T-cell (primary cell): ENCODE measurements at regions not wholly inside any gene's neighbourhood (a gene's known extent, or its start where the extent isn't known, plus 50 kb on each side); places are given as distances from the start of the nearest gene placed in this dataset.

Experiments used
- ATAC-seq, 4 experiments: fragments of 200-7000 bp in 3 of 4; fragments of 150-1000 bp in 1 of 4; cut with Tn5 transposase; replicated peaks in 1 of 4; 1 replicate in 3 of 4; 2 replicates in 1 of 4; pipeline ENCODE4 v1.10.0; 2021; ENCODE audit warnings: moderate library complexity in 3 of 4, mild to moderate bottlenecking in 2 of 4, moderate number of reproducible peaks in 1 of 4
- CTCF ChIA-PET, 2 donors: fragments of 300-600 bp; sonication (Branson Sonifier 250); formaldehyde crosslinking; loops; one replicate each; lab custom pipeline; 2022; ENCODE audit warnings: antibody characterized with exemption in 2 of 2; lab: Charles Lee
- POLR2A ChIA-PET, 2 donors: fragments of 300-600 bp; sonication (Branson Sonifier 250); formaldehyde crosslinking; loops; one replicate each; lab custom pipeline; 2022; ENCODE audit warnings: antibody characterized with exemption in 2 of 2; lab: Charles Lee
- DNase-seq, 35 experiments: peaks; one replicate each; pipeline versions ENCODE4 v3.0.0 to v3.0.0-alpha.2; 2013 to 2023
- H3K27ac ChIP-seq: one replicate; pipeline ENCODE4 v1.5.1; 2013; ENCODE audit warnings: low read length
- H3K27me3 ChIP-seq, 2 experiments: replicated peaks in 1 of 2; 1 replicate in 1 of 2; 2 replicates in 1 of 2; pipeline versions ENCODE4 v1.6.1 to v1.7.0; 2013; ENCODE audit warnings: low read length in 1 of 2, mixed read lengths in 1 of 2; ENCODE audit not compliant: control insufficient read depth in 2 of 2, insufficient read depth in 2 of 2; ENCODE audit errors: extremely low read depth in 1 of 2
- H3K36me3 ChIP-seq, 2 donors: 1 replicate in 1 of 2; 2 replicates in 1 of 2; pipeline versions ENCODE4 v1.6.1 to v1.7.0; 2013; ENCODE audit warnings: low read length in 1 of 2; ENCODE audit not compliant: control insufficient read depth in 2 of 2, insufficient read depth in 1 of 2; ENCODE audit errors: extremely low read depth in 1 of 2
- H3K4me1 ChIP-seq, 2 experiments: 1 replicate in 1 of 2; 2 replicates in 1 of 2; pipeline versions ENCODE4 v1.6.1 to v1.7.0; 2013; ENCODE audit warnings: low read length in 2 of 2, mixed read lengths in 1 of 2; ENCODE audit not compliant: insufficient read depth in 2 of 2, control insufficient read depth in 1 of 2; ENCODE audit errors: extremely low read depth in 1 of 2
- H3K4me3 ChIP-seq, 2 donors: 1 replicate in 1 of 2; 2 replicates in 1 of 2; pipeline versions ENCODE4 v1.5.1 to v1.7.0; 2013; ENCODE audit warnings: mild to moderate bottlenecking in 2 of 2, low read length in 1 of 2, moderate library complexity in 1 of 2; ENCODE audit not compliant: control insufficient read depth in 1 of 2; ENCODE audit errors: extremely low read depth in 1 of 2
- H3K9me3 ChIP-seq: 2 replicates; pipeline ENCODE4 v1.7.0; 2013
- H3K27ac Mint-ChIP-seq, 2 donors: one replicate each; pipeline ENCODE4 v1.8.0; 2020 to 2021; ENCODE audit warnings: mild to moderate bottlenecking in 2 of 2, mixed read lengths in 2 of 2
- H3K27me3 Mint-ChIP-seq, 2 donors: one replicate each; pipeline ENCODE4 v1.8.0; 2021 to 2022; ENCODE audit warnings: mixed read lengths in 2 of 2
- H3K36me3 Mint-ChIP-seq: one replicate; pipeline ENCODE4 v1.8.0; 2021; ENCODE audit warnings: mixed read lengths
- H3K4me1 Mint-ChIP-seq, 3 donors: one replicate each; pipeline ENCODE4 v1.8.0; 2020 to 2022; ENCODE audit warnings: mixed read lengths in 3 of 3, mild to moderate bottlenecking in 1 of 3
- H3K4me3 Mint-ChIP-seq, 3 donors: one replicate each; pipeline ENCODE4 v1.8.0; 2020 to 2022; ENCODE audit warnings: mild to moderate bottlenecking in 3 of 3, mixed read lengths in 3 of 3, moderate library complexity in 3 of 3
- H3K9me3 Mint-ChIP-seq, 3 donors: one replicate each; pipeline ENCODE4 v1.8.0; 2020 to 2022; ENCODE audit warnings: mixed read lengths in 3 of 3
- WGBS: methylation state at CpG from one replicate; pipeline ENCODE4 v1.1.5; 2013; ENCODE audit warnings: missing lambda C conversion rate; ENCODE audit not compliant: insufficient coverage; 5-methylcytosine and 5-hydroxymethylcytosine counted together

GRCh38 chr15:35195031-35195430, 109.9 kb upstream of the NANOGP8 start:
- Histone ChIP-seq H3K4me3 (no peak overlapping the region), H3K4me1 (no peaks in the 10 kb centered on the region), H3K27ac (no peak overlapping the region), H3K36me3 (no peaks in the 10 kb centered on the region), H3K9me3 (peaks cover 2% of the 10 kb centered on the region), H3K27me3 (no peaks in the 10 kb centered on the region)
- ATAC-seq = no peak
- no CpG with 5 or more reads among the region's 1 CpG for WGBS
- Mint-ChIP-seq H3K9me3 (peaks cover 8 to 25% (median 10%) of the 10 kb centered on the region in 3 donors), H3K36me3 (peaks cover 8% of the 10 kb centered on the region), H3K27me3 (no peaks in the 10 kb centered on the region), H3K4me1 (no peaks in the 10 kb centered on the region), H3K4me3 (no peak overlapping the region), H3K27ac (no peak overlapping the region)
- ChIA-PET POLR2A (no interaction called here), CTCF (no interaction called here)
- no peak for DNase-seq

DNA sequence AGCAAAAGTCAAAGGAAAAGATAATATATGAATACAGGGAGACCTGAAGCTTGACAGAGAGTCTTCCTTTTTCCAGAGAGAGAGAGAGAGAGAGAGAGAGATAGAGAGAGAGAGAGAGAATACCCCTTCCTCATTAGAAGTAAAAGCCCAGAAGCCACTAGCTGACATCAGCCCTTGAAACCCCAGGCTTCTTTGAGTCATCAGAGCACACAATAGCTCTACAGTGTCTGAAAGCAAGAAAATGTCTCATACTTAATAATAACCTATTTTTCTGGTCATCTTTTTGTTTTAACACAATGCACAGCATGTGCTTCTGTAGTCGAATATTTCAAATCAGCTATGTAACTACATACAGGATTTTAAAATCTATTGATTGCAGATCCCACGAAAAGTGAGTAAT, 109.2 kb upstream of the NANOGP8 start:
- Histone ChIP-seq H3K27me3 (no peaks in the 10 kb centered on the region), H3K9me3 (peaks cover 2% of the 10 kb centered on the region), H3K27ac (no peak overlapping the region), H3K4me3 (no peak overlapping the region), H3K36me3 (no peaks in the 10 kb centered on the region), H3K4me1 (no peaks in the 10 kb centered on the region)
- Mint-ChIP-seq H3K36me3 (peaks cover 11% of the 10 kb centered on the region), H3K4me1 (no peaks in the 10 kb centered on the region), H3K27me3 (no peaks in the 10 kb centered on the region), H3K9me3 (peaks cover 8 to 29% (median 10%) of the 10 kb centered on the region in 3 donors), H3K4me3 (no peak overlapping the region), H3K27ac (no peak overlapping the region)
- DNase-seq = no peak
- no CpG with 5 or more reads among the region's 2 CpGs for WGBS
- no peak for ATAC-seq
- POLR2A ChIA-PET = no interaction called here
- CTCF ChIA-PET = no interaction called here

GRCh38 chr15:35191783-35192182, 106.7 kb upstream of the NANOGP8 start:
- ATAC-seq = no peak
- Histone ChIP-seq H3K36me3 (no peaks in the 10 kb centered on the region), H3K27ac (no peak overlapping the region), H3K4me1 (no peaks in the 10 kb centered on the region), H3K27me3 (no peaks in the 10 kb centered on the region), H3K9me3 (peaks cover 2% of the 10 kb centered on the region), H3K4me3 (no peak overlapping the region)
- ChIA-PET CTCF (no interaction called here), POLR2A (no interaction called here)
- no peak overlapping the region for H3K4me3 Mint-ChIP-seq
- no peak overlapping the region for H3K27ac Mint-ChIP-seq
- no peaks in the 10 kb centered on the region for H3K27me3 Mint-ChIP-seq
- H3K36me3 Mint-ChIP-seq = peaks cover 11% of the 10 kb centered on the region
- 93% methylated on average over 1 of the region's 2 CpGs for whole genome bisulfite sequencing
- peaks cover 8 to 29% (median 10%) of the 10 kb centered on the region in 3 donors for H3K9me3 Mint-ChIP-seq
- H3K4me1 Mint-ChIP-seq = no peaks in the 10 kb centered on the region
- no peak for DNase-seq

DNA sequence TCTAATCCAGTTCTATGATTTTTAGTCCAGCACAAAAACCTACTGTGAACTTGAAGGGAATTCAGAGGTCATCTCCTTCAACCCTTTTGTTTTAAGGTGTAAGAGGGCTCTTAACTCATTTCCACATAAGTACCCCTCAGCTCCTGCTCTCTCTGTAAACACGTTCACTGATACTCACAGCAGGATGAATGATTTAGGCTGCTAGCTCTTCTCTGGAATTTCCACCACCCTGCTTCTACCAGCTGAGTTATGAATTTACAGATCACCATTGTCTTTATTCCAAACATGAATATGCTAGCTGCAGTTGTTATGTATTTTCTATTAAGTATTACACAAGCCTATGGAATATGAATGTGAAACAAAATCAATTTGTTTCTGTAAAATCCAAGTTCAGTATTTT, 101.3 kb upstream of the NANOGP8 start:
- no peak overlapping the region for H3K27ac ChIP-seq
- H3K27ac Mint-ChIP-seq = no peak overlapping the region
- H3K4me1 Mint-ChIP-seq = peaks cover 0 to 2% (median 0%) of the 10 kb centered on the region in 3 donors
- WGBS = no CpG with 5 or more reads among the region's 1 CpG
- peaks cover 2 to 15% (median 3%) of the 10 kb centered on the region in 3 donors for H3K9me3 Mint-ChIP-seq
- peaks cover 7% of the 10 kb centered on the region for H3K36me3 Mint-ChIP-seq
- H3K4me1 ChIP-seq = no peaks in the 10 kb centered on the region
- no peak overlapping the region for H3K4me3 ChIP-seq
- no peaks in the 10 kb centered on the region for H3K27me3 ChIP-seq
- no peaks in the 10 kb centered on the region for H3K36me3 ChIP-seq
- H3K4me3 Mint-ChIP-seq = no peak overlapping the region
- ATAC-seq (no peak), DNase-seq (no peak)
- ChIA-PET POLR2A (no interaction called here), CTCF (no interaction called here)
- no peaks in the 10 kb centered on the region for H3K27me3 Mint-ChIP-seq
- H3K9me3 ChIP-seq = no peaks in the 10 kb centered on the region

GRCh38 chr15:35184646-35185045, 99.6 kb upstream of the NANOGP8 start:
- Mint-ChIP-seq H3K9me3 (peaks cover 0 to 1% (median 0%) of the 10 kb centered on the region in 3 donors), H3K27ac (no peak overlapping the region), H3K36me3 (no peaks in the 10 kb centered on the region), H3K27me3 (no peaks in the 10 kb centered on the region), H3K4me3 (no peak overlapping the region), H3K4me1 (peaks cover 0 to 2% (median 0%) of the 10 kb centered on the region in 3 donors)
- Histone ChIP-seq H3K4me3 (no peak overlapping the region), H3K27me3 (no peaks in the 10 kb centered on the region), H3K9me3 (no peaks in the 10 kb centered on the region), H3K36me3 (no peaks in the 10 kb centered on the region), H3K4me1 (no peaks in the 10 kb centered on the region), H3K27ac (no peak overlapping the region)
- no CpG with 5 or more reads among the region's 1 CpG for WGBS
- ChIA-PET POLR2A (no interaction called here), CTCF (no interaction called here)
- ATAC-seq (no peak), DNase-seq (no peak)

DNA sequence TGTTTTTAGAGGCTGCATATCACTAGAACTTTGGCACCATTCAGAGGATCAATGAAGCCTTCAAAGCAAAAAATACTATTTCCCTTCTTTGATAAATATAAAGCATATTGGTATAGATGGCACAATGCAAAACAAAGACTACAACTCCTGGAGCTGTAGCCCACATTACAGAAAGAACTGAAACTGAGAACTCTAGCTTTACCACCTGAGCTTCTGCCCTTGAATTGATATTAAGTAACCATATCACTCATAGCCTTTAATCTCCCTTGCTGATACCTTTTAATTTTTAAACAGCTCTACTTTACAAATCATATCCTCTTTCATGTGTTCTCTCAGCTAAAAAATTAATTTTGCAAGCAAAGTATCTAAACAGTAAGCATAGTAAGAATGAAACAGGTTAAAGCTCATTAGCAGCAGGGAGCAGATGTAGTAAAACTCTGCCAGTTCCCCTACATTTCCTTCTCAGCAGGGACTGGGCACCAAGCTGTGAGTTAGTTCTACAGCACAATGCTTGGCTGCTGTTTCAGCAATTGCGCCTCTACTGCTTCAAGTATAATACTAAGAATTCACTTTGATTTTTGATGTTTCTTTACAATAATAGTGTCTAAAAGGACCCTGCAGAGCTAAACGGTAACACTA, 97.9 kb upstream of the NANOGP8 start:
- no peak for DNase-seq
- Mint-ChIP-seq H3K27me3 (no peaks in the 10 kb centered on the region), H3K4me3 (no peak overlapping the region), H3K27ac (no peak overlapping the region), H3K36me3 (no peaks in the 10 kb centered on the region), H3K4me1 (peaks cover 0 to 2% (median 0%) of the 10 kb centered on the region in 3 donors), H3K9me3 (no peaks in the 10 kb centered on the region)
- Histone ChIP-seq H3K4me3 (no peak overlapping the region), H3K36me3 (no peaks in the 10 kb centered on the region), H3K4me1 (no peaks in the 10 kb centered on the region), H3K27me3 (no peaks in the 10 kb centered on the region), H3K9me3 (no peaks in the 10 kb centered on the region), H3K27ac (no peak overlapping the region)
- POLR2A ChIA-PET = interaction anchor here in 1 of 2 donors (0.5 kb wide), 1 partner anchor 16 kb away, joined by 4 read pairs; no protein-coding TSS in a partner anchor
- no peak for ATAC-seq
- WGBS = no CpG with 5 or more reads among the region's 2 CpGs
- CTCF ChIA-PET = no interaction called here
